ENCODE measurements at regions not wholly inside any gene's neighbourhood (a gene's known extent, or its start where the extent isn't known, plus 50 kb on each side); places are given as distances from the start of the nearest gene placed in this dataset.

DNA sequence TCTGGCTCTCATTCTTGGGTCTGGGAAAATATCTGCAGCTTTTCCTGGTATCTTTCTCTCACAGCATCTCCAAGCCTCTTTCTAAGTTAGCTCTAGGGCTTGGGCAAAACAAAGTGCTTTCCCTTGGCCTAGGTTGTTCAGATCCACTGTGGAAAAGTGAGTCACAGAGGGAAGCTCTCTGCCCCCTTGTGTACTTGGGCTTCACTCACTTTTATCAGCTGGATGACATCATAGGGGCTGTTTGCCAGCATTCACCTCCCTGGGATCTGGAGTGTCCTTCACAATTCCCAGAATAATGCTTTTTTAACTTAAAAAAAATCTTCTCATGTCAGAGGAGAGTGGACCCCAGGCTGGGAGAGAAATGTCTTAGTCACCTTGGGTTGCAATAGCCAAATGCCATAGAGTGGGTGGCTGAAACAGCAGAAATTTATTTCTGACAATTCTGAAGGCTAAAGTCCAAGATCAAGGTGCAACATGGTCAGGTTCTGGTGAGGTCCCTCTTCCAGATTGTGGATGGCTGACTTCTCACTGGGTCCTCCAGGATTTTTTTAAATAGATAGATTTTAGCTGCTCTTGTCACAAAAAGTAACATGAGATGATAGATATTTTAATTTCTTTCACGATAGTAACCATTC is 247.8 kb downstream of the SH2D1A start:
- TF ChIP-seq, protein P1, sequence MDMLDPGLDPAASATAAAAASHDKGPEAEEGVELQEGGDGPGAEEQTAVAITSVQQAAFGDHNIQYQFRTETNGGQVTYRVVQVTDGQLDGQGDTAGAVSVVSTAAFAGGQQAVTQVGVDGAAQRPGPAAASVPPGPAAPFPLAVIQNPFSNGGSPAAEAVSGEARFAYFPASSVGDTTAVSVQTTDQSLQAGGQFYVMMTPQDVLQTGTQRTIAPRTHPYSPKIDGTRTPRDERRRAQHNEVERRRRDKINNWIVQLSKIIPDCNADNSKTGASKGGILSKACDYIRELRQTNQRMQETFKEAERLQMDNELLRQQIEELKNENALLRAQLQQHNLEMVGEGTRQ (IDR thresholded peaks at IDR 0.05): no peak
- no peak for TF ChIP-seq HDAC2 (IDR thresholded peaks at IDR 0.05)
- TF ChIP-seq ESRRA (IDR thresholded peaks at IDR 0.05; ENCODE audit: borderline replicate concordance, low read length): no peak
- TF ChIP-seq FOSL2 (IDR thresholded peaks at IDR 0.05): no peak
- TF ChIP-seq FOSL2 (CRISPR knock-in tag; IDR thresholded peaks at IDR 0.05): no peak
- no peak for TF ChIP-seq HOXB13 (CRISPR knock-in tag; IDR thresholded peaks at IDR 0.05; ENCODE audit: low read depth)
- no peak for TF ChIP-seq SREBF2 (IDR thresholded peaks at IDR 0.05)
- DNase-seq (ENCODE audit: low read depth in 1 of 2, low spot score in 1 of 2): no peak
- CTCF ChIA-PET: interaction anchor here (0.6 kb wide), 1 partner anchor 70 kb away, joined by 4 read pairs; no protein-coding TSS in a partner anchor
- WGBS (ENCODE audit: missing lambda C conversion rate): 0% methylated on average over 1 of the region's 1 CpG
- no peak overlapping the region for H3K4me2 ChIP-seq
- no peaks in the 10 kb centered on the region for H3K9me3 ChIP-seq
- POLR2A ChIA-PET: no interaction called here
- H3K27ac ChIP-seq: no peak overlapping the region
- no peaks in the 10 kb centered on the region for H3K4me1 ChIP-seq
- FAIRE-seq: no peak
- ATAC-seq: no peak
- no peak overlapping the region for H3K4me3 ChIP-seq

DNA sequence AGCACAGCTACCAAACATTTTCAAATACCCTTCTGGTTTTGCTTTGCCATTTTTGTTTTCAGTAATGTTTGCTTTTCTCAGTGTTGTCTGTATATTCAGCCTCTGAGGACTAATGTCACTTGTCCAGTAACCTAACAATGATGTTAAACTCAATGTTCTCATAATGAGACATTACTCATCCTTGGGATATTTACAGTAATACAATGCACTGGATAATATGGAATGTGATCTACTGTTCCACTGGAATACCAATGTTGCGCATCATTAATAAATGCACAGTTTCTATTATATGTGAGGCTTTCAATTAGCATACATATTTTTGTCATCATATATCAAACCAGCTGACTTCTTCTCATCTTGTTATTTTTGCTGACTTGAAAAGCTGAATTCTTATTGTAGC is 259.1 kb downstream of the SH2D1A start:
- TF ChIP-seq EHMT2 (IDR thresholded peaks at IDR 0.05; ENCODE audit: low read depth) (no peak), ESRRA (IDR thresholded peaks at IDR 0.05; ENCODE audit: borderline replicate concordance, low read length) (no peak), CHD4 (IDR thresholded peaks at IDR 0.05; ENCODE audit: borderline replicate concordance) (no peak), RARB (CRISPR knock-in tag; IDR thresholded peaks at IDR 0.05) (no peak), CBX8 (IDR thresholded peaks at IDR 0.05) (no peak), SREBF2 (IDR thresholded peaks at IDR 0.05) (no peak), PBX3 (IDR thresholded peaks at IDR 0.05) (no peak), CEBPB (IDR thresholded peaks at IDR 0.05) (no peak), RAD21 (conservative IDR thresholded peaks at IDR 0.05 in 1 of 2, IDR thresholded peaks at IDR 0.05 in 1 of 2) (no peak), MAZ (IDR thresholded peaks at IDR 0.05; ENCODE audit: borderline replicate concordance, low read depth, low read length) (no peak), NPAS2 (CRISPR knock-in tag; IDR thresholded peaks at IDR 0.05; ENCODE audit: borderline replicate concordance) (no peak), MYC (IDR thresholded peaks at IDR 0.05; ENCODE audit: borderline replicate concordance, low read length) (no peak)
- TF ChIP-seq, protein P2, sequence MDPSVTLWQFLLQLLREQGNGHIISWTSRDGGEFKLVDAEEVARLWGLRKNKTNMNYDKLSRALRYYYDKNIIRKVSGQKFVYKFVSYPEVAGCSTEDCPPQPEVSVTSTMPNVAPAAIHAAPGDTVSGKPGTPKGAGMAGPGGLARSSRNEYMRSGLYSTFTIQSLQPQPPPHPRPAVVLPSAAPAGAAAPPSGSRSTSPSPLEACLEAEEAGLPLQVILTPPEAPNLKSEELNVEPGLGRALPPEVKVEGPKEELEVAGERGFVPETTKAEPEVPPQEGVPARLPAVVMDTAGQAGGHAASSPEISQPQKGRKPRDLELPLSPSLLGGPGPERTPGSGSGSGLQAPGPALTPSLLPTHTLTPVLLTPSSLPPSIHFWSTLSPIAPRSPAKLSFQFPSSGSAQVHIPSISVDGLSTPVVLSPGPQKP (IDR thresholded peaks at IDR 0.05; ENCODE audit: low read depth, low read length): no peak
- TF ChIP-seq, protein P1 (IDR thresholded peaks at IDR 0.05): no peak
- TF ChIP-seq, protein P3, sequence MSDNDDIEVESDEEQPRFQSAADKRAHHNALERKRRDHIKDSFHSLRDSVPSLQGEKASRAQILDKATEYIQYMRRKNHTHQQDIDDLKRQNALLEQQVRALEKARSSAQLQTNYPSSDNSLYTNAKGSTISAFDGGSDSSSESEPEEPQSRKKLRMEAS (IDR thresholded peaks at IDR 0.05): no peak
- no peaks in the 10 kb centered on the region for H3K9me3 ChIP-seq
- no peak overlapping the region for H3K27ac ChIP-seq
- H3K4me3 ChIP-seq: no peak overlapping the region
- FAIRE-seq (peak; percentile 76), ATAC-seq (no peak), DNase-seq (ENCODE audit: low read depth in 1 of 2, low spot score in 1 of 2) (no peak)
- 35% methylated on average over 1 of the region's 1 CpG for WGBS (ENCODE audit: missing lambda C conversion rate)
- H3K4me2 ChIP-seq: no peak overlapping the region
- ChIA-PET POLR2A (no interaction called here), CTCF (no interaction called here)
- no peaks in the 10 kb centered on the region for H3K4me1 ChIP-seq

DNA sequence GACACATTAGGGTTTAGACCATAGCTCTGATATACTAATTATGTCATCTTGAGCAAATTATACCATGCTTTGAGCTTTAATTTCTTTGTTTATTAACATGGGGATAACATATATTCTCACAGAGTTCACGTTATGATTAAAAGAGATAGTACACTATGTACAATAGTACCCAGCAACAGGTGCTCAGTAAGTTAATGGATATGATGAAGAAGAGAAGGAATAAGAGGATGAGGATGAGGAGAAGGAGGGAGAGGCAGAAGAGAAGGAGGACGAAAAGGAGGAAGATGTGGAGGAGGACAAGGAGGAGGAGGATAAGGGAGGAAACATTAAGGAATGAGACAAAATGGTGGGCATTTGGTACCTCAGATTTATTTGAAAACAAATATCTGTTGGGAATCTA is 260.4 kb downstream of the SH2D1A start:
- Histone ChIP-seq H3K9me3 (no peaks in the 10 kb centered on the region), H3K4me1 (no peaks in the 10 kb centered on the region), H3K4me3 (no peak overlapping the region), H3K4me2 (no peak overlapping the region), H3K27ac (no peak overlapping the region)
- ATAC-seq (no peak), DNase-seq (ENCODE audit: low read depth in 1 of 2, low spot score in 1 of 2) (no peak), FAIRE-seq (no peak)
- ChIA-PET CTCF (no interaction called here), POLR2A (no interaction called here)
- TF ChIP-seq BHLHE40 (IDR thresholded peaks at IDR 0.05; ENCODE audit: low read depth, low read length) (no peak), SREBF2 (IDR thresholded peaks at IDR 0.05) (no peak), HOXB5 (CRISPR knock-in tag; IDR thresholded peaks at IDR 0.05) (no peak), EHF (CRISPR knock-in tag; IDR thresholded peaks at IDR 0.05) (no peak), JUNB (IDR thresholded peaks at IDR 0.05) (no peak), FOSL2 (IDR thresholded peaks at IDR 0.05) (no peak), FOSL2 (CRISPR knock-in tag; IDR thresholded peaks at IDR 0.05) (no peak), CHD4 (IDR thresholded peaks at IDR 0.05; ENCODE audit: borderline replicate concordance) (no peak), HMGXB4 (CRISPR knock-in tag; IDR thresholded peaks at IDR 0.05; ENCODE audit: borderline replicate concordance) (no peak)
- TF ChIP-seq, protein P4, sequence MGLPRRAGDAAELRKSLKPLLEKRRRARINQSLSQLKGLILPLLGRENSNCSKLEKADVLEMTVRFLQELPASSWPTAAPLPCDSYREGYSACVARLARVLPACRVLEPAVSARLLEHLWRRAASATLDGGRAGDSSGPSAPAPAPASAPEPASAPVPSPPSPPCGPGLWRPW (IDR thresholded peaks at IDR 0.05): no peak
- WGBS (ENCODE audit: missing lambda C conversion rate): 0% methylated on average over 2 of the region's 2 CpGs

Measured in A549 (cell line).